K562 (cell line): ENCODE measurements at regions not wholly inside any gene's neighbourhood (a gene's known extent, or its start where the extent isn't known, plus 50 kb on each side); places are given as distances from the start of the nearest gene placed in this dataset.

Source experiments
- ATAC-seq: fragments of 200-7000 bp; cut with Tn5 transposase; 3 replicates; pipeline ENCODE4 v1.9.1; 2020; ENCODE audit warnings: moderate library complexity
- BruUV-seq: library from RNA; stranded (reverse); fragments of 400-500 nt; replicated peaks from 2 replicates; lab custom pipeline; 2021; lab: Mats Ljungman, UMichigan
- CTCF ChIA-PET: fragments of 300-600 bp; formaldehyde crosslinking; extraction: SDS; loops from one replicate; lab custom pipeline; 2021; ENCODE audit warnings: low intra/inter-chr PET ratio; lab: Yijun Ruan, JAX
- POLR2A ChIA-PET: fragments of 300-600, 350-650 bp; sonication (Branson Sonifier 250); formaldehyde crosslinking; extraction: SDS; loops from one replicate; lab custom pipeline; 2021; ENCODE audit warnings: antibody characterized with exemption, inconsistent platforms; lab: Yijun Ruan, JAX
- DNase-seq, 4 experiments: peaks; one replicate each; pipeline versions ENCODE4 v3.0.0 to v3.0.0-alpha.2; 2011 to 2018; ENCODE audit warnings: low spot score in 3 of 4, mixed read lengths in 3 of 4; ENCODE audit errors: extremely low read depth in 1 of 4
- FAIRE-seq: peaks from 2 replicates; lab custom pipeline; 2011; peaks lifted over from hg19 to GRCh38; lab: Jason Lieb, UNC
- H2AFZ ChIP-seq: 2 replicates; pipeline ENCODE4 v1.6.0; 2011; ENCODE audit warnings: low read depth, low read length, control low read depth, inconsistent platforms
- H3K27ac ChIP-seq: fragments of 200-600 bp; 3 replicates; pipeline ENCODE4 v1.8.0; 2011; ENCODE audit warnings: low read depth, mild to moderate bottlenecking, control low read depth, inconsistent platforms, low read length, moderate library complexity, mixed read lengths; ENCODE audit errors: extremely low read depth
- H3K27me3 ChIP-seq, 2 experiments: fragments of 300-600 bp in 1 of 2; 2 replicates in 1 of 2; 3 replicates in 1 of 2; pipeline versions ENCODE4 v1.6.0 to v1.8.0; 2011; ENCODE audit warnings: inconsistent platforms in 2 of 2, low read length in 2 of 2, mild to moderate bottlenecking in 1 of 2, mixed read lengths in 1 of 2, moderate library complexity in 1 of 2; ENCODE audit not compliant: control insufficient read depth in 2 of 2, insufficient read depth in 2 of 2
- H3K36me3 ChIP-seq: fragments of 300-600 bp; 3 replicates; pipeline ENCODE4 v1.8.0; 2011; ENCODE audit warnings: mild to moderate bottlenecking, low read length, inconsistent platforms; ENCODE audit not compliant: control insufficient read depth, insufficient read depth
- H3K4me1 ChIP-seq, 2 experiments: fragments of 200-600 bp in 1 of 2; replicated peaks in 1 of 2; 2 replicates in 1 of 2; 3 replicates in 1 of 2; pipeline versions ENCODE4 v1.5.1 to v1.8.0; 2011; ENCODE audit warnings: inconsistent platforms in 2 of 2, low read length in 2 of 2, mild to moderate bottlenecking in 1 of 2, mixed read lengths in 1 of 2, moderate library complexity in 1 of 2; ENCODE audit not compliant: control insufficient read depth in 2 of 2, insufficient read depth in 2 of 2
- H3K4me2 ChIP-seq: 2 replicates; pipeline ENCODE4 v1.6.1; 2011; ENCODE audit warnings: low read length, control low read depth, inconsistent platforms, mixed read lengths; ENCODE audit not compliant: insufficient read depth
- H3K4me3 ChIP-seq: fragments of 200-600 bp; sonication (generic), shearing (Covaris generic); 2 replicates; pipeline ENCODE4 v1.5.1; 2016; ENCODE audit warnings: control low read depth, inconsistent platforms
- H3K79me2 ChIP-seq: fragments of 200-600 bp; 3 replicates; pipeline ENCODE4 v1.8.0; 2011; ENCODE audit warnings: low read length, inconsistent platforms; ENCODE audit not compliant: control insufficient read depth, insufficient read depth
- H3K9ac ChIP-seq, 2 experiments: 2 replicates each; pipeline versions ENCODE4 v1.6.0 to v1.6.1; 2011; ENCODE audit warnings: low read depth in 2 of 2, low read length in 2 of 2, control low read depth in 1 of 2, inconsistent platforms in 1 of 2, mild to moderate bottlenecking in 1 of 2, mixed read lengths in 1 of 2; ENCODE audit not compliant: insufficient read depth in 1 of 2
- H3K9me1 ChIP-seq: one replicate; pipeline ENCODE4 v1.6.0; 2011; ENCODE audit warnings: inconsistent platforms, mild to moderate bottlenecking, low read length, moderate library complexity; ENCODE audit not compliant: control insufficient read depth, insufficient read depth
- H3K9me3 ChIP-seq: replicated peaks from 2 replicates; pipeline ENCODE4 v1.5.1; 2011; ENCODE audit warnings: low read depth, low read length, inconsistent platforms; ENCODE audit not compliant: control insufficient read depth, insufficient read depth
- H4K20me1 ChIP-seq: replicated peaks from 2 replicates; pipeline ENCODE4 v1.6.1; 2011; ENCODE audit warnings: low read length, inconsistent platforms, mixed read lengths; ENCODE audit not compliant: control insufficient read depth, insufficient read depth
- C11orf30 ChIP-seq: fragments of 450-650 bp; IDR thresholded peaks from 2 replicates; pipeline ENCODE4 v1.6.1; 2016; ENCODE audit warnings: low read depth, mild to moderate bottlenecking
- CBFA2T3 ChIP-seq: fragments of 450-650 bp; IDR thresholded peaks from 2 replicates; pipeline ENCODE4 v1.6.1; 2017
- ELF1 ChIP-seq: fragments of 200-800 bp; sonication (Bioruptor generic); IDR thresholded peaks from 2 replicates; pipeline ENCODE4 v1.6.1; 2016; ENCODE audit warnings: missing genetic modification characterization, missing compliant biosample characterization
- MAFG ChIP-seq: fragments of 450-650 bp; conservative IDR thresholded peaks from 2 replicates; pipeline ENCODE4 v1.6.1; 2016; ENCODE audit warnings: missing genetic modification characterization, missing compliant biosample characterization
- MYC ChIP-seq, 2 experiments: fragments of 250-450 bp in 1 of 2; sonication (Bioruptor Pico) in 1 of 2; IDR thresholded peaks; 2 replicates each; pipeline versions ENCODE4 v1.5.1 to v1.6.1; 2012 to 2021; ENCODE audit warnings: low read depth in 2 of 2, borderline replicate concordance in 1 of 2, improper control_type of control experiment in 1 of 2, low read length in 1 of 2, mild to moderate bottlenecking in 1 of 2, moderate library complexity in 1 of 2
- RERE ChIP-seq: sonication (generic); formaldehyde crosslinking; IDR thresholded peaks from 2 replicates; pipeline ENCODE4 v1.8.0; 2023; ENCODE audit warnings: missing genetic modification reagents, mild to moderate bottlenecking, borderline replicate concordance
- ZNF316 ChIP-seq: fragments of 450-650 bp; IDR thresholded peaks from 2 replicates; pipeline ENCODE4 v1.6.1; 2016
- WGBS: fragments of 100-300 bp; shearing (Covaris generic); methylation state at CpG from one replicate; pipeline ENCODE4 v1.1.6; 2016; ENCODE audit warnings: low coverage, mixed read lengths; ENCODE audit not compliant: insufficient coverage; ENCODE audit errors: missing lambda C conversion rate; 5-methylcytosine and 5-hydroxymethylcytosine counted together
- in situ Hi-C: fragments of 300-500 bp; cut with MboI; formaldehyde crosslinking; loops from 4 replicates; pipeline ENCODE4 v1.15.0; 2018; ENCODE audit warnings: inconsistent platforms, mixed read lengths
- intact Hi-C: fragments of 100-400 bp; cut with micrococcal nuclease; formaldehyde crosslinking; loops from 2 replicates; pipeline ENCODE4 v1.14.2; 2022
- TF ChIP-seq, protein P1 (sequence below), 2 experiments: fragments of 450-650 bp; conservative IDR thresholded peaks; 2 replicates each; pipeline ENCODE4 v1.6.1; 2017; ENCODE audit warnings: mild to moderate bottlenecking in 2 of 2, moderate library complexity in 2 of 2

- H4K20me1 ChIP-seq = no peaks in the 10 kb centered on the region
- peak; percentile 29 for TF ChIP-seq CBFA2T3
- TF ChIP-seq C11orf30 = peak; percentile 59; the same call in 1 of the 2 replicates
- TF ChIP-seq, protein P1, sequence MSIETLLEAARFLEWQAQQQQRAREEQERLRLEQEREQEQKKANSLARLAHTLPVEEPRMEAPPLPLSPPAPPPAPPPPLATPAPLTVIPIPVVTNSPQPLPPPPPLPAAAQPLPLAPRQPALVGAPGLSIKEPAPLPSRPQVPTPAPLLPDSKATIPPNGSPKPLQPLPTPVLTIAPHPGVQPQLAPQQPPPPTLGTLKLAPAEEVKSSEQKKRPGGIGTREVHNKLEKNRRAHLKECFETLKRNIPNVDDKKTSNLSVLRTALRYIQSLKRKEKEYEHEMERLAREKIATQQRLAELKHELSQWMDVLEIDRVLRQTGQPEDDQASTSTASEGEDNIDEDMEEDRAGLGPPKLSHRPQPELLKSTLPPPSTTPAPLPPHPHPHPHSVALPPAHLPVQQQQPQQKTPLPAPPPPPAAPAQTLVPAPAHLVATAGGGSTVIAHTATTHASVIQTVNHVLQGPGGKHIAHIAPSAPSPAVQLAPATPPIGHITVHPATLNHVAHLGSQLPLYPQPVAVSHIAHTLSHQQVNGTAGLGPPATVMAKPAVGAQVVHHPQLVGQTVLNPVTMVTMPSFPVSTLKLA (conservative IDR thresholded peaks at IDR 0.05) = peak in 1 of 2 experiments; percentile 23; a peak in 1 of 4 replicates
- TF ChIP-seq MYC (IDR thresholded peaks at IDR 0.05; ENCODE audit: low read depth, low read length) = peak; percentile 37; the same call in 1 of the 2 replicates
- no peak for TF ChIP-seq MYC (CRISPR knock-in tag; IDR thresholded peaks at IDR 0.05; ENCODE audit: borderline replicate concordance, low read depth)
- TF ChIP-seq ZNF316 = peak; percentile 78
- TF ChIP-seq MAFG (tag) = peak; percentile 27; the same call in 1 of the 2 replicates
- TF ChIP-seq ELF1 (tag) = no peak
- no peak for TF ChIP-seq RERE (CRISPR knock-in tag)
- H3K4me3 ChIP-seq = no peak overlapping the region
- BruUV-seq = no TSS peak
- no peaks in the 10 kb centered on the region for H3K27me3 ChIP-seq
- intact Hi-C loops (no loop called here), in situ Hi-C loops (no loop called here)
- H3K9ac ChIP-seq = no peak overlapping the region
- H3K36me3 ChIP-seq = no peaks in the 10 kb centered on the region
- no peaks in the 10 kb centered on the region for H3K79me2 ChIP-seq
- ChIA-PET POLR2A (interaction anchor here (0.6 to 1.2 kb wide), 3 partner anchors 151 to 447 kb away, joined by 3 to 4 read pairs (median 3); no protein-coding TSS in a partner anchor), CTCF (no interaction called here)
- no peak overlapping the region for H3K4me2 ChIP-seq
- DNase-seq (peak in 2 of 4 experiments; percentile 12 to 47), FAIRE-seq (peak; percentile 52), ATAC-seq (peak; percentile 67)
- no peak overlapping the region for H3K27ac ChIP-seq
- 26% methylated on average over 5 of the region's 5 CpGs for WGBS
- H3K9me3 ChIP-seq = no peaks in the 10 kb centered on the region
- no peaks in the 10 kb centered on the region for H3K9me1 ChIP-seq
- no peaks in the 10 kb centered on the region for H3K4me1 ChIP-seq
- no peak overlapping the region for H2AFZ ChIP-seq
These were observed 292.1 kb downstream of the BTG1 start for GRCh38 chr12:91853350-91854127.
